ENCODE measurements at regions not wholly inside any gene's neighbourhood (a gene's known extent, or its start where the extent isn't known, plus 50 kb on each side); places are given as distances from the start of the nearest gene placed in this dataset.

GRCh38 chr10:121339114-121339513 is 259.1 kb downstream of the FGFR2 start:
- no peak overlapping the region for H3K27ac ChIP-seq
- no peak overlapping the region for H3K4me3 ChIP-seq
- intact Hi-C loops (cut with DNase I; ENCODE audit: low total_unique reads): no loop called here
- in situ Hi-C loops (cut with MboI; ENCODE audit: low pct_ligation_motif_present in 1 of 4, low pct_unique_long_range_greater_than_20kb in 1 of 4, low sequenced_read_pairs in 3 of 4): no loop called here
- TF ChIP-seq POLR2AphosphoS5 (IDR thresholded peaks at IDR 0.05) (no peak), POLR2A (IDR thresholded peaks at IDR 0.05) (no peak), CTCF (IDR thresholded peaks at IDR 0.05) (no peak), EP300 (IDR thresholded peaks at IDR 0.05; ENCODE audit: low read depth) (no peak)
- 50 to 58% methylated on average over 2 to 5 of the region's 5 CpGs for WGBS, 2 donors (ENCODE audit: low coverage in 1 of 2)
- H3K9me3 ChIP-seq: no peaks in the 10 kb centered on the region
- H3K27me3 ChIP-seq: no peaks in the 10 kb centered on the region
- H3K36me3 ChIP-seq: no peaks in the 10 kb centered on the region
- H3K4me1 ChIP-seq: peaks cover 0 to 4% (median 0%) of the 10 kb centered on the region in 4 donors
- no peak for DNase-seq

- H3K4me3 ChIP-seq: no peak overlapping the region
- no peaks in the 10 kb centered on the region for H3K27me3 ChIP-seq
- in situ Hi-C loops (cut with MboI; ENCODE audit: low pct_ligation_motif_present in 1 of 4, low pct_unique_long_range_greater_than_20kb in 1 of 4, low sequenced_read_pairs in 3 of 4) (no loop called here), intact Hi-C loops (cut with DNase I; ENCODE audit: low total_unique reads) (no loop called here)
- WGBS, 2 donors (ENCODE audit: low coverage in 1 of 2): 28 to 52% methylated on average over 2 to 7 of the region's 7 CpGs
- TF ChIP-seq POLR2A (IDR thresholded peaks at IDR 0.05) (no peak), EP300 (IDR thresholded peaks at IDR 0.05; ENCODE audit: low read depth) (no peak), POLR2AphosphoS5 (IDR thresholded peaks at IDR 0.05) (no peak), CTCF (IDR thresholded peaks at IDR 0.05) (no peak)
- H3K4me1 ChIP-seq: peaks cover 0 to 4% (median 0%) of the 10 kb centered on the region in 4 donors
- no peaks in the 10 kb centered on the region for H3K9me3 ChIP-seq
- no peak overlapping the region for H3K27ac ChIP-seq
- no peaks in the 10 kb centered on the region for H3K36me3 ChIP-seq
- no peak for DNase-seq
Measured at GRCh38 chr10:121340271-121340831, 257.9 kb downstream of the FGFR2 start.

- Histone ChIP-seq H3K9me3 (no peaks in the 10 kb centered on the region), H3K27me3 (no peaks in the 10 kb centered on the region), H3K36me3 (no peaks in the 10 kb centered on the region), H3K4me3 (no peak overlapping the region), H3K27ac (no peak overlapping the region), H3K4me1 (no peaks in the 10 kb centered on the region)
- no peak for TF ChIP-seq EP300 (IDR thresholded peaks at IDR 0.05; ENCODE audit: low read depth)
- TF ChIP-seq POLR2A (IDR thresholded peaks at IDR 0.05): no peak
- no peak for TF ChIP-seq CTCF (IDR thresholded peaks at IDR 0.05)
- no peak for TF ChIP-seq POLR2AphosphoS5 (IDR thresholded peaks at IDR 0.05)
- in situ Hi-C loops (cut with MboI; ENCODE audit: low pct_ligation_motif_present in 1 of 4, low pct_unique_long_range_greater_than_20kb in 1 of 4, low sequenced_read_pairs in 3 of 4) (no loop called here), intact Hi-C loops (cut with DNase I; ENCODE audit: low total_unique reads) (no loop called here)
- DNase-seq: no peak
- WGBS, 2 donors (ENCODE audit: low coverage in 1 of 2): 89 to 94% methylated on average over 5 of the region's 5 CpGs
Measured at GRCh38 chr10:121351540-121351939, 246.7 kb downstream of the FGFR2 start.

GRCh38 chr10:121352231-121352855 is 245.9 kb downstream of the FGFR2 start:
- in situ Hi-C loops (cut with MboI; ENCODE audit: low pct_ligation_motif_present in 1 of 4, low pct_unique_long_range_greater_than_20kb in 1 of 4, low sequenced_read_pairs in 3 of 4) (no loop called here), intact Hi-C loops (cut with DNase I; ENCODE audit: low total_unique reads) (no loop called here)
- no peaks in the 10 kb centered on the region for H3K4me1 ChIP-seq
- no peaks in the 10 kb centered on the region for H3K27me3 ChIP-seq
- H3K36me3 ChIP-seq: no peaks in the 10 kb centered on the region
- WGBS, 2 donors (ENCODE audit: low coverage in 1 of 2): 50 to 52% methylated on average over 1 to 7 of the region's 7 CpGs
- DNase-seq: no peak
- no peak overlapping the region for H3K4me3 ChIP-seq
- H3K27ac ChIP-seq: no peak overlapping the region
- H3K9me3 ChIP-seq: no peaks in the 10 kb centered on the region
- TF ChIP-seq CTCF (IDR thresholded peaks at IDR 0.05): no peak
- no peak for TF ChIP-seq POLR2A (IDR thresholded peaks at IDR 0.05)
- no peak for TF ChIP-seq EP300 (IDR thresholded peaks at IDR 0.05; ENCODE audit: low read depth)
- TF ChIP-seq POLR2AphosphoS5 (IDR thresholded peaks at IDR 0.05): no peak
